Stimulated activated memory B cell treated with anti-CD40 and anti-IgM and Interleukin-4, amounts not matched to agents 10 μg/mL and 1 μg/mL and 100 μg/mL, for 72 hours (primary cell): ENCODE measurements at regions not wholly inside any gene's neighbourhood (a gene's known extent, or its start where the extent isn't known, plus 50 kb on each side); places are given as distances from the start of the nearest gene placed in this dataset.

Experiments used
- ATAC-seq: fragments of 150-1000 bp; cut with Tn5 transposase; 2 replicates; pipeline ENCODE4 v1.10.0; 2021
- H3K27ac Mint-ChIP-seq: one replicate; pipeline ENCODE4 v1.8.0; 2022; ENCODE audit warnings: mild to moderate bottlenecking, mixed read lengths
- H3K27me3 Mint-ChIP-seq: one replicate; pipeline ENCODE4 v1.8.0; 2022; ENCODE audit warnings: mixed read lengths
- H3K36me3 Mint-ChIP-seq: one replicate; pipeline ENCODE4 v1.8.0; 2022; ENCODE audit warnings: mixed read lengths
- H3K4me1 Mint-ChIP-seq: one replicate; pipeline ENCODE4 v1.8.0; 2022; ENCODE audit warnings: mixed read lengths
- H3K4me3 Mint-ChIP-seq: one replicate; pipeline ENCODE4 v1.8.0; 2022; ENCODE audit warnings: mild to moderate bottlenecking, moderate library complexity, mixed read lengths
- H3K9me3 Mint-ChIP-seq: one replicate; pipeline ENCODE4 v1.8.0; 2022; ENCODE audit warnings: mixed read lengths

DNA sequence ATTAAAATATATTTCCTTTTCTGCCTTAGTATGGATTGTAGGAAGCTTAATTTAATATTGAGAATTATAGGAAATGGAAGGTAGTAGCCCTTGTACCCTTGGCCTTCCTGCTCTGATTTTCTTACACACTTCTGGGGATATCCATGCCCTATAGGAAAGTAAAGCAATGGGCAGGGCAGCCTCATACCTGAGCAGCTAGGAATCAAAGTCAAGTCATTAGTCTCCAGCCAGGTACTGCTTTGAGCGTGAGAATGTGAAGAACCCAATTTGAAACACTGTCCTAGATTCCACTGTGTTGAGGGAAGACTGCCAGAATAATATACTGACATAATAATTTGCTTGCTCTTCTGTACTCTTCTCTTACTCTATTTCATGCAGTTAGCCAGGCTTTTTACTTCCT lies 51.0 kb upstream of the L3MBTL3 start:
- H3K27ac Mint-ChIP-seq = no peak overlapping the region
- no peak overlapping the region for H3K4me3 Mint-ChIP-seq
- no peaks in the 10 kb centered on the region for H3K4me1 Mint-ChIP-seq

DNA sequence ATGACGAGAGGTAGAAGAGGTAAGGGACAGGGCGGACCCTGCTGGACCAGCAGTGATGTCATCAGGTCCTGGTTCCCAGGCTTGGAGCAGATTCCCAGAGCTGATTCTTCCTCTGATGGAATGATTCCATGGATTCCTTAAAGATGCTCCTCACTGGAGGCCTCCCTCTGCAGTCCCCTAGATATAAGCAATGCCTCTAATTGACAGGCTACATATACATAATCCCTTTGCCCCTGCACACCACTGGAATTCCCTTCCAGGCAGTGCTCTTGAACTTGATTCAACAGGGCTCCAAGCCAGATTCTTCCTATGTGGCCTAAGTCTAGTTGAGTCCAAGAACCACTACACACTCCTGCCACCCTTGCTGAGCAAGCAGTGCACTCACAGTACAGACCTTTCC lies 52.3 kb upstream of the L3MBTL3 start:
- H3K36me3 Mint-ChIP-seq = no peaks in the 10 kb centered on the region
- no peak for ATAC-seq
- no peak overlapping the region for H3K27ac Mint-ChIP-seq
- no peaks in the 10 kb centered on the region for H3K4me1 Mint-ChIP-seq
- peaks cover 46% of the 10 kb centered on the region for H3K27me3 Mint-ChIP-seq
- H3K9me3 Mint-ChIP-seq = peaks cover 8% of the 10 kb centered on the region
- H3K4me3 Mint-ChIP-seq = no peak overlapping the region

More for the DNA sequence above, 51.0 kb upstream of the L3MBTL3 start:
- Mint-ChIP-seq H3K27me3 (peaks cover 50% of the 10 kb centered on the region), H3K9me3 (peaks cover 8% of the 10 kb centered on the region), H3K36me3 (no peaks in the 10 kb centered on the region)
- ATAC-seq = no peak

DNA sequence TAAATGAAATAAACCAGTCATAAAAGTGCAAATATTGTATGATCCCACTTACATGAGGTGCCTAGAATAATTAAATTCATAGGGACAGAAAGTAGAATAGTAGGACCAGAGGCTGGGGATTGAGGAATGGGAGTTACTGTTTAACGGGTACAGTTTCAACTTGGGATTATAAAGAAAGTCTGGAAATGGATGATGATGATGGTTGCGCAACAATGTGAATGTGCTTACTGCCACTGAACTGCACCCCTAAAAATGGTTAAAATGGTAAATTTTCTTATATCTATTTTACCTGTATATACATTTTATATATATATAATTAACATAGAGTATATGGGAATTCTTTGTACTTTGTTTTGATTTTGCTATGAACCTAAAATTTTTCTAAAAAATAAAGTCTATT lies 53.3 kb upstream of the L3MBTL3 start:
- Mint-ChIP-seq H3K9me3 (peaks cover 8% of the 10 kb centered on the region), H3K4me1 (no peaks in the 10 kb centered on the region), H3K4me3 (no peak overlapping the region), H3K27ac (no peak overlapping the region), H3K36me3 (no peaks in the 10 kb centered on the region), H3K27me3 (peaks cover 36% of the 10 kb centered on the region)
- ATAC-seq = no peak

DNA sequence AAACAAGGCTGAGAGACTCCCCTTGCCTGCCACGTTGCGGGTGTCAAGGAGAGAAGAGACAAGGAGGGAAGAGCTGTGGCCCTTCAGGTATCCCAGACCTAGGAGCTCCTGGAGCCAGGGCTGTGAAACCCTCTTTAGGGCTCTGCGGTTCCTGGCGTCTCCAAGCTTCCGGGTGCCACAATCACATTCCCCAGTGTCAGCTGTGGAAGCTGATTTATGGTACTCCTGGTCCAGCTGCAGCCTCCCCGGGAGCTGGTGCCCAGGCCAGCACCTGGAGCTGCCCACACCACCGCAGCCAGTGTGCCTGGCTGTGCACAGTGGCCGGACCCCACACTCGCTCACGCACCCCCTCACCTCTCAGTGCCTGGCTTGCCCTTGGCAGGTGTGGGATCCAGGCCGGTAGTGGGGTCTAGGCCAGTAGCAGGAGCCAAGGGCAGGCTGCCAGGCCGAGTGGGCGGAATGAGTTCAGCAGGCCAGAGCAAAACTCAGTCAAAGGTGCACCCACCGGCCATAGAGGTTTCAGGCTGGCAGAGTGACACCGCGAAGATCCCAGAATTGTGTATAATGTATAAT lies 58.9 kb upstream of the L3MBTL3 start:
- no peak for ATAC-seq
- H3K27ac Mint-ChIP-seq = no peak overlapping the region
- no peaks in the 10 kb centered on the region for H3K36me3 Mint-ChIP-seq
- no peak overlapping the region for H3K4me3 Mint-ChIP-seq
- peaks cover 18% of the 10 kb centered on the region for H3K27me3 Mint-ChIP-seq
- H3K9me3 Mint-ChIP-seq = peaks cover 5% of the 10 kb centered on the region
- no peaks in the 10 kb centered on the region for H3K4me1 Mint-ChIP-seq

DNA sequence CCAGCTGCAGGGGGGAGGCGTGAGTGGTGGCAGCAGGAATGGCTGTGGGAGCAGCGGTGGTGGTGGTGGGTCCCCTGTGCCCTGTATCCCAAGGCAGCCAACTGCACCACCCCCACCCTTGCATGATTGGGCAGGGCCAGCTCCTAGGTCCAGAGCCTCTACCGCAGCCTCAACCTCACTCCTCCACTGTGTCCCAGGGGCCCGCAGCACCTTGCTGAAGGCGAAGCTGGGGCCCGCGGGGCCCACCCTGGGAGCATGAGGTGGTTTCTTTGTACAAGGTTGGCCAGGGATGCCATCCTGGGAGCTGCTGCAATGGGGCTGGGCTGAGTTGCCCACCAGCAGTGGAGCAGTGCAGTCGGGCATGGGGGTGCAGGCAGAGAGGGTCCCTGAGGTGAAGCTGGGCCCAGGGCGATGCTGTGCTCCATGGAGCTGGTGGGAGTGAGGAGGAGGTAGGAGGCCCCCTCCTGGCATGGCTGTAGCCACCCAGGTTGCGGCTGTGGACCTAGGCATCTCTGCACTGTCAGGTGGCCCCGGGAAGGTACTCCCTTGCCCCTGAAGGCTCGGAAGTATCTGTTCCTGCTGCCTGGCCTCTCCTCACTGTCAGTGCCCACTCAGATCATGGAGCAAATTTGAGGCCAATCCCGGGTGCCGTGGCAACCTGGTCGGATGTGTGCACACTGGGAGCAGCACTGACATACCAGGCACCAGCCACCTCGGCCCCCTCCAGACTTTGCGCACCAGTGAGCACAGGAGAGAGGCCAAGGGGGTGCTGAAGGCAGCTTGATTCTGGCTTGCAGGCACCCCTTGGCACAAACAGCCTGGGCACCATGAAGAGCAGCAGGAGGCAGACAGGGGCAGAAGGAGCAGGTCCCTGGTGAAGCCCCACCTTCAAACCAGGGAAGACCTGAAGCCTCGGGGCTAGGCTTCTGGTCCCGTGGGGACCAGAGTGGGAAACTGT lies 60.2 kb upstream of the L3MBTL3 start:
- no peak overlapping the region for H3K27ac Mint-ChIP-seq
- no peaks in the 10 kb centered on the region for H3K4me1 Mint-ChIP-seq
- ATAC-seq = peak; percentile 9
- peaks cover 5% of the 10 kb centered on the region for H3K27me3 Mint-ChIP-seq
- H3K4me3 Mint-ChIP-seq = no peak overlapping the region
- no peaks in the 10 kb centered on the region for H3K9me3 Mint-ChIP-seq
- no peaks in the 10 kb centered on the region for H3K36me3 Mint-ChIP-seq

DNA sequence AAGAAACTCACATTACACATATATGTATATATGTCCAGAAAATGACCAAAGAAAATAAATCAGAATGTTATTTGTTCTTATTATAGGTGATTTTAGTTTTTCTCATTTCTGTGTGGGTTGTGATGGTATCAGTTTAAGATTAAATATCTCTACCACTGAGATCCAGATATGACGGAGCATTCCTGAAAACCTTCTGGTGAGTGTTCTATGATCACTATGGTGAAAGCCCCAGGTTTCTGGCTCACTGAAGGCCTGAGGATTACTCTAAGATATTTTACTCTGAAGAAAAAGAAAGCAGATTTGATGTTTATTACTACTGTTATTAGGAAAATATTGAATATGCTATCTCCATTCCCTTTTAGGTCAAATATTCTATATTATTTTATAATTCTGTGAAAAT lies 62.8 kb upstream of the L3MBTL3 start:
- H3K9me3 Mint-ChIP-seq = no peaks in the 10 kb centered on the region
- H3K4me1 Mint-ChIP-seq = no peaks in the 10 kb centered on the region
- no peak for ATAC-seq
- no peaks in the 10 kb centered on the region for H3K36me3 Mint-ChIP-seq
- H3K27ac Mint-ChIP-seq = no peak overlapping the region
- H3K27me3 Mint-ChIP-seq = peaks cover 8% of the 10 kb centered on the region
- no peak overlapping the region for H3K4me3 Mint-ChIP-seq

DNA sequence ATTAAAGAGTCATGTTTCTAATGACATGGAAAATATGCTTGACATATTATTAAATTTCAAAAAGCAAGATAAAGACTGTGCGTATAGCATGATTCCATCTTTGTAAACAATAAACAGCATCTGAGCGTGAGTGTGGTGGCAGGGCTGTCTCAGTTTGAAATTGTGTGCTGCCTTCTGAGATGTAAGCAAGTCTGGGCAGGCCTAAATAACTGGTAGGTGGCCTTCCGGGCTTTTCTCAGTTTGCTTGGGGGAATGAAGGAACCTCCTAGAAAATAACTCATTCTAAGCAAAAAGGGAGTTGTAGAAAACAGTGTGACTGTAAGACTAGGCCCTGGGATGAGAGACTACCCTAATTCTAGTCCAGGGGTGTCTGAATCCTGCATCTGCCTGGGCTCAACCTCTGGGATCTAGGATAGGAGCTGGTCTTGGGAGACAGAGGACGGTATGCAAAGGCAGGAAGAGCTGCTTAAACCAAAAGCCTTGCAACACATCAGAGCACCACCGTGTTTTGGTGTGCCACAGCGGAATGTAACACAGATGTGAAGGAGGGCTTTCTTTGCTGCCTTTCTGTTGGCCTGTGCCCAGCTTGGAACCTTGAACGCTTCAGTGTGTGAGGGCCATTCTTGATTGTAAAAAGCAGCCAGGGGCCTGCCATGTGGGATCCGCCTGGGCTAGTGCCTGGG lies 63.5 kb upstream of the L3MBTL3 start:
- Mint-ChIP-seq H3K27ac (no peak overlapping the region), H3K9me3 (no peaks in the 10 kb centered on the region), H3K36me3 (no peaks in the 10 kb centered on the region), H3K4me3 (no peak overlapping the region), H3K27me3 (peaks cover 8% of the 10 kb centered on the region), H3K4me1 (no peaks in the 10 kb centered on the region)
- ATAC-seq = peak; percentile 52

DNA sequence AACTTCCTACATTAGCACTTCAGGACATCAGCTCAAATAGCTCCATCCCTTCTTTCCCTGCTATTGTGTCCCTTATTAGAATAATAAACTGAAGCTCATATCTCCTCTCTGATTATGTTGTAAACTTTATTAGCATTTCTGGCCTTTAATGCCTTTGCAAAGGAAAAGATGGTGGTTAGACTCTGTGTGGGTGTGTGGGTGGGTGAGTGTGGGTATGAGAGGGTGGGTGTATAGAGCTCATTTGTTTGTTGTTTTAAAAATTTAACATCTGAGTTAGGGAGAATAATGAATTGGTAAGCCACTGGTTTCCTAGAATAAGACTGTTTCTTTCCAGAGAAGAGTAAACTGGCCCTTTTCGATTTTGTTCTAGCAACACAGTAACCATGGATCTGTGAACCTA lies 70.6 kb upstream of the L3MBTL3 start:
- H3K4me1 Mint-ChIP-seq = no peaks in the 10 kb centered on the region
- H3K4me3 Mint-ChIP-seq = no peak overlapping the region
- H3K27ac Mint-ChIP-seq = no peak overlapping the region
- H3K36me3 Mint-ChIP-seq = no peaks in the 10 kb centered on the region
- ATAC-seq = no peak
- no peaks in the 10 kb centered on the region for H3K9me3 Mint-ChIP-seq
- H3K27me3 Mint-ChIP-seq = peaks cover 20% of the 10 kb centered on the region

DNA sequence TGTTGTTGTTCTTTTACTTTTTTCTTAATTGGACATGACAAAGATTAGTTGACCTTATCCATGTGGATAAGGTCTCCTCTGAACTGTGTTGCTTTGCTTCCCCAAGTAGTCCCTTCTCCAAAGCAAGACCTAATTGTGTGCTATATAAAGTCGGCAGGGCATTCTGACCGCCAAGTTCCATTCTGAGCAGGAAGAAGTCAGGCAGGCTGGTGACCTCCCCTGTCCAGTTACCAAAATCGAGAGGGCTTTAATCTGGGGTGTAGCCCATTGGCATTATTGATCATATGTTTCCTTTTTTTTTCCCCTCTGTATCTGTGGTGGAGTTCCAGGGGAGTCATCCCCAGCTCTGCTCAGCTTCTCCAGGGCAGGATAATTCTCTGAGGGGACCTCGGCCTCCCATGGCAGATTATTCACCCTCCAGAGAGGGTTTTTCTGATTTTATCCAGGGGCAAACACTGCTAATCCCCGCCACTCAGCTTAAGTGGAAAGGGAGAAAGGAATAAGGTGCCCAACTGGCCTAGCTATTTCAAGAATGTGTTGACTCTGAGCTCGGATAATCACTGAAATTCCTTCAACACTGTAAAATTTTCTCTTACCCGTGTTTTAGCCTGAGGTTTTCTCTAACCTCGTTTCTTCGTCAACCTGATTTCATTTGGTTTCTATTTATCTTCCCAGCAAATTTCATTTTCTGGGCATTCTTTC lies 71.8 kb upstream of the L3MBTL3 start:
- H3K36me3 Mint-ChIP-seq = no peaks in the 10 kb centered on the region
- H3K4me1 Mint-ChIP-seq = no peaks in the 10 kb centered on the region
- ATAC-seq = no peak
- no peak overlapping the region for H3K4me3 Mint-ChIP-seq
- no peaks in the 10 kb centered on the region for H3K9me3 Mint-ChIP-seq
- H3K27me3 Mint-ChIP-seq = peaks cover 13% of the 10 kb centered on the region
- no peak overlapping the region for H3K27ac Mint-ChIP-seq

DNA sequence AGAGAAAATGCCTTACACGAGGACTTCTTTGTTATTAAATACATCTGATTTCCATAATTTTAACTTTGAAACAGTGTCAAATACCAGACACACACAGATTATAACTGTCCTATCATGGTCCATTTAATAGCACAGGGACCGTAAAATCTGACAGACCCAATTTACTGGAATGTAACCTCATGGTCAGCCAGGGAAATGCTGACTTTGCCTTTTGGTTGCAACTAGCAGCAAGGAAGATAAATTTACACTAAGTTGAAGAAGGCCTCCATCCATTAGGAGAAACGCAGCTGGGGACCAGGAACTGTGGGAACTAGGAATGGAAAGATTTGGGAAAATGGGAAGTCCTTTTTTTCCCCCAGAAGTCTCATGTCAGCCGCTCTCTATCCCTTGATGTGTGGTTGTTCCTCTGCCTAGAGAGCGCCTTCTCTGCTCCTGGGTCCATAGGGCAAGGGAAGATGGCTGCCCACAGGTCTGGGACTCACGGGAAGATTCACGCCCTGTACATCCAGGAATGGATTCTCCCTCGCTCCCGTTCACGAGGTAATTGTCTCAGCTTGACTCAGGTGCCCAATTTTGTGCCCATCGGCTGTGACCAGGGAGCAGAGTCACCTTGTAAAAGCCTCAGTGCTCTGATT lies 74.6 kb upstream of the L3MBTL3 start:
- Mint-ChIP-seq H3K27ac (no peak overlapping the region), H3K9me3 (no peaks in the 10 kb centered on the region), H3K4me1 (no peaks in the 10 kb centered on the region), H3K27me3 (peaks cover 34% of the 10 kb centered on the region), H3K36me3 (no peaks in the 10 kb centered on the region), H3K4me3 (no peak overlapping the region)
- no peak for ATAC-seq

DNA sequence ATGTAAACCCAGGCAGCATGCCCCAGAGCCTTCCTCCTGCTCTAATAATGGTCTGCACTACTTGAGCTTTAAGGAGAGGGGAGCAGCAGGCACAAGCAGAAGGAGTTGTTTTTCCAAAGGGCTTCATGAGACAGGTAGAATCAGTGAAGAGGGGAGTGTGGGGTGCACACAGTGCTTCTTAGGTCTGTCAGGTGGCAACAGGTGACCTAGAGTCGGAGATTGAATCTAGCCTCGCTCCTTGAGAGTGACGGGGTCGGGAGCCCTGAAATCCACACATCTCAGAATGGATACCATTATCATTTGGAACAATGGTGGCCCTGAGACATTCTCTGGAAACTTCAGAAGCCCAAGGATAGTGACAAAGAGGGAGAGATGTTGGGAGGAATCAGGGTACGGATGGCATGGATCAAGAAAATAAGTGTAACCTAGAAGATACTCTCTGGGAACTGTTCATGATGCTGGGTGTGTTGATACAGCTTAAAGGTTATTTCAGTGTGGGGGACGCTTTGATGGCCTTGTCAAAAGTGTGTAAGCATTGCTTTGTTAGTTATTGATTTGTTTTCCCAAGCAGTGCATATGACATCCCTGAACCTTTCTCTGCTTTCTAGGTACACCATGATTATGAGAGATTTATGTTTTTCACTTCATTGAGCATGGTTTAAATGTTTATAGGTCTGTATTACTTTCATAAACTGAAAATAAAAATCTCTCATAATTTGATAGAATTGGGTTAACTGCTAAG lies 77.8 kb upstream of the L3MBTL3 start:
- Mint-ChIP-seq H3K27me3 (peaks cover 37% of the 10 kb centered on the region), H3K4me1 (no peaks in the 10 kb centered on the region), H3K9me3 (no peaks in the 10 kb centered on the region), H3K4me3 (no peak overlapping the region), H3K27ac (no peak overlapping the region), H3K36me3 (no peaks in the 10 kb centered on the region)
- ATAC-seq = peak; percentile 39

DNA sequence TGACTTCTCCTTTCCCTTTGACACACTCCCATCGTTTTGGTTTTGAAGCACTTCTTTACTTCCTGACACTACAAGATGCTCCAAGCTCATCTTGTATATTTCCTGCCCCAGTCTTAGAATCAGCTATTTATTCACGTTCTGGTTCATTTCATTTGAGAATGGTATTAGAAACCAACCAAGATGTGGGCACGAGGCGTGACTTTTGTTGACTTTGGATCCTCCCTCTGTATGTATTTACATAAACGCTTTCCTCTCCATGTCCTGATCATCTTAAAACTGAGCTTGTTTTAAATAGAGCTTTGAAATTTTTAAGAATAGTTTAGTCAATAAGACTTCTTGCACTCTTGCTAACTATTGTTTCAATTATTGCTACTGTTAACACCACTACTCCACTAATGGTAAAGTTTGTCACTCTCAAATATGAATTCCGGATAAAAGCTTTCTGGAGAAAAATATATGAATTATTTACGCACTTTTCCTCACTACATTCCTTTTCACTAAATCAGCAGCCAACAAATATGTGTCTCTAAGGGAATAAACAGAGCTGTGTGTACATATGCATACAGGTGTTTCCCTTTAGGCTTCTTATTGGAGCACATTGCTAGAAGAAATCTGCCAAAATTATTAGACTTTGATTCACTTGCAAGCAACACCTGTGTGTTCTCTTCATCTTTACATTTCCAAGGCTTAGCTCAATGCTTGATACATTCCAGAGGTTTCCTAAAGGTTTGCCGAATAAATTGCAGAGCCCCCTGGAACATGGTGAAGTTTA lies 77.3 kb upstream of the TMEM244 start:
- no peak overlapping the region for H3K4me3 Mint-ChIP-seq
- no peaks in the 10 kb centered on the region for H3K36me3 Mint-ChIP-seq
- no peak overlapping the region for H3K27ac Mint-ChIP-seq
- H3K9me3 Mint-ChIP-seq = no peaks in the 10 kb centered on the region
- peaks cover 37% of the 10 kb centered on the region for H3K27me3 Mint-ChIP-seq
- no peaks in the 10 kb centered on the region for H3K4me1 Mint-ChIP-seq
- no peak for ATAC-seq

DNA sequence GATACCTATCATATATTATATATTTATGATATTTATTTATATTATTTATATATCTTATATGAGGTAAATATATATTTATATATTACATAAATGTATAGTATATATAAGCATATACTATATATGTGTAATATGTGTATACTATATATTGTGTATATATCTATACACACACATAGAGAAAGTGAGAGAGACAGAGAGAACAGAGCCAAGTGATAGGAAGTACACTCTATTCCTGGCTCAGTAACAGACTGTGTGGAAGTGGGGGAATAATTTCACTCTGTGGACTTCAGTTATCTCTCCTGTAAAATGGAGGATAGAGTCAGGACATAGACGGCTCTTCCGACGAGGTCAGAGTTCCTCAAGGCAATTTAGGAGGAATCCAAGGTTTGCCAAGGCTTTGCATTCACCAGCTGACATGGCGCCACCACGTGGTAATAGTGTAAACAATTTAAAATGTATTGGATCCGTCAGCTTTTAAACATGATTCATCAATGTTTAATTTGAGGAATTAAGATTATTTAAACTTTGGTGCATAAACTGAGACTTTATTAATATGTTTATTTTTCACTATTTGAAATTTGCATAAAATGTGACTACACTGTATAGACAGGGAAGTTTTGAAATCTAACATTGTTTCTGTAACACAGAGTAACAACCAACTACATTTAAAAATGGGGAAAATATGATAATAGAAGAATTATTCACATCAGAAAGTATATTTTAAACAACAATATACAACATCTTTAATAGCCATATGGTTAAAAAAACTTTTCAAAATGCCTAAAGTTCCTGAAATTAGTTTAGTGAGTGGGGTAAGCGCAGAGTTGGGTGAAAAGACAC lies 75.4 kb upstream of the TMEM244 start:
- Mint-ChIP-seq H3K27ac (no peak overlapping the region), H3K4me1 (no peaks in the 10 kb centered on the region), H3K9me3 (no peaks in the 10 kb centered on the region), H3K27me3 (peaks cover 37% of the 10 kb centered on the region), H3K4me3 (peak overlapping the region; percentile 39), H3K36me3 (no peaks in the 10 kb centered on the region)
- no peak for ATAC-seq
